ENCODE measurements at regions not wholly inside any gene's neighbourhood (a gene's known extent, or its start where the extent isn't known, plus 50 kb on each side); places are given as distances from the start of the nearest gene placed in this dataset.
"Not testable (repeated sequence)": the region's sequence is repeated elsewhere in the genome, so short reads cannot be mapped to it uniquely, and the experiment has no call there.

DNA sequence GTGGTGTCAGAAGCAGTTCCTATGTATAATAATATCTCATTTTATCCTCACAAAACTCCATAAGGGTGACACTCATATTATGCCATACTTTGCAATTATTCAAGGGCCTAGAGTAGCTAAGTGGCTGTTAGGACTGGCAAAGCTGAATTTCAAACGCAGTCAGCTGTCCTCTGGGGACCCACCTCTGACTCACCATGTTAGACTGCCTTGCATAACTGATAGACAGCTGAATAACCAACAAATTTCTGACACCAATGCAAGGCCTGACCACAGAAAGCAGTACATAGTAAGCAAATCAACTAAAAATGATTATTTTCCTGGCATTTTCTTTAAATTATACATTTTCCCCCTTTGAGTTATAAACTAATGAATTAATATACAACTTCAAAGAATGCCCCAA, 251.6 kb upstream of the PTGER4 start:
- POLR2A ChIA-PET: interaction anchor here (1.4 kb wide), 1 partner anchor 9 kb away, joined by 4 read pairs; no protein-coding TSS in a partner anchor
- no peaks in the 10 kb centered on the region for H3K9me3 ChIP-seq (ENCODE audit: control insufficient read depth, insufficient read depth, low read length)
- H3K4me3 ChIP-seq (ENCODE audit: low read depth, low read length): no peak overlapping the region
- TF ChIP-seq, protein P1, sequence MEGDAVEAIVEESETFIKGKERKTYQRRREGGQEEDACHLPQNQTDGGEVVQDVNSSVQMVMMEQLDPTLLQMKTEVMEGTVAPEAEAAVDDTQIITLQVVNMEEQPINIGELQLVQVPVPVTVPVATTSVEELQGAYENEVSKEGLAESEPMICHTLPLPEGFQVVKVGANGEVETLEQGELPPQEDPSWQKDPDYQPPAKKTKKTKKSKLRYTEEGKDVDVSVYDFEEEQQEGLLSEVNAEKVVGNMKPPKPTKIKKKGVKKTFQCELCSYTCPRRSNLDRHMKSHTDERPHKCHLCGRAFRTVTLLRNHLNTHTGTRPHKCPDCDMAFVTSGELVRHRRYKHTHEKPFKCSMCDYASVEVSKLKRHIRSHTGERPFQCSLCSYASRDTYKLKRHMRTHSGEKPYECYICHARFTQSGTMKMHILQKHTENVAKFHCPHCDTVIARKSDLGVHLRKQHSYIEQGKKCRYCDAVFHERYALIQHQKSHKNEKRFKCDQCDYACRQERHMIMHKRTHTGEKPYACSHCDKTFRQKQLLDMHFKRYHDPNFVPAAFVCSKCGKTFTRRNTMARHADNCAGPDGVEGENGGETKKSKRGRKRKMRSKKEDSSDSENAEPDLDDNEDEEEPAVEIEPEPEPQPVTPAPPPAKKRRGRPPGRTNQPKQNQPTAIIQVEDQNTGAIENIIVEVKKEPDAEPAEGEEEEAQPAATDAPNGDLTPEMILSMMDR (IDR thresholded peaks at IDR 0.05; ENCODE audit: low read depth, low read length): no peak
- H3K27me3 ChIP-seq (ENCODE audit: control insufficient read depth, insufficient read depth, low read length): no peaks in the 10 kb centered on the region
- CTCF ChIA-PET: no interaction called here
- no peak for DNase-seq (ENCODE audit: low read depth, low spot score)
- no peak overlapping the region for H3K27ac ChIP-seq (ENCODE audit: low read depth, low read length)

DNA sequence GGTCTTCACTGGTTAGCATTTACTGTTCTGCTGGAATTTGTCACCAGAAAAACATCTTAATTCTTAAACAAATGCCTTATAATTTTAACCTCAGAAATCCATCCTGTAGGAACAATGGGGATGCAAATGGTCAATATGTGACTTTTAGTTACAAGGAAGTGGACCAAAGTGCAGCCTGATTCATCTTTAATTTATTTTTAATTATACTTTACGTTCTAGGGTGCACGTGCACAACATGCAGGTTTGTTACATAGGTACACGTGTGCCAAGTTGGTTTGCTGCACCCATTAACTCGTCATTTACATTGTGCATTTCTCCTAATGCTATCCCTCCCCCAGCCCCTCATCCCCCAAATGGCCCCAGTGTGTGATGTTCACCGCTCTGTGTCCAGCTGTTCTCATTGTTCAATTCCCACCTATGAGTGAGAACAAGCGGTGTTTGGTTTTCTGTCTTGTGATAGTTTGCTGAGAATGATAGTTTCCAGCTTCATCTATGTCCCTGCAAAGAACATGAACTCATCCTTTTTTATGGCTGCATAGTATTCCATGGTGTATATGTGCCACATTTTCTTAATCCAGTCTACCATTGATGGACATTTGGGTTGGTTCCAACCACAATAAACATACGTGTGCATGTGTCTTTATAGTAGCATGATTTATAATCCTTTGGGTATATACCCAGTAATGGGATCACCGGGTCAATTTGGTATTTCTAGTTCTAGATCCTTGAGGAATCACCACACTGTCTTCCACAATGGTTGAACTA, 262.5 kb upstream of the PTGER4 start:
- H3K4me3 ChIP-seq (ENCODE audit: low read depth, low read length); H3K27ac ChIP-seq (ENCODE audit: low read depth, low read length); POLR2A ChIA-PET; H3K27me3 ChIP-seq (ENCODE audit: control insufficient read depth, insufficient read depth, low read length); DNase-seq (ENCODE audit: low read depth, low spot score); H3K9me3 ChIP-seq (ENCODE audit: control insufficient read depth, insufficient read depth, low read length); CTCF ChIA-PET: not testable (repeated sequence)

DNA sequence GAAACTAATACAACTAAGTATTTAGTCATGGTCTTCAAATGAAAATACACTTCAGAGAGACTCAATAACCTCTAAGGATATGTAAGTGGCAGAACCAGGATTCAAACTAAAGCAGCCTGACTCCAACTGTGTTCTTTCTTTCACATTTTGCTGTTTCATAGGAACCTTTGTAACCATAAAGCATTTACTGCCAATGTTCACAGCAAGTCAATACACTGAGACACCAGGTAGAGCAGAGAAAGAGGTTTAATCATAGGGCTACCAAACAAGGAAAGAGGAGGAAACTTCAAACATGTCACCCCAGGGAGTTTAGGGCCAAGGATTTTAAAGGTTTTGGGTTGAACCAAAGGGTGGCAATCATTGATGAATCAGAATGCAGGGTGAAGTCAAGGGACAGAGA, 263.1 kb upstream of the PTGER4 start:
- TF ChIP-seq, protein P1 (IDR thresholded peaks at IDR 0.05; ENCODE audit: low read depth, low read length): no peak
- Histone ChIP-seq H3K27me3 (ENCODE audit: control insufficient read depth, insufficient read depth, low read length) (no peaks in the 10 kb centered on the region), H3K9me3 (ENCODE audit: control insufficient read depth, insufficient read depth, low read length) (no peaks in the 10 kb centered on the region), H3K4me3 (ENCODE audit: low read depth, low read length) (no peak overlapping the region), H3K27ac (ENCODE audit: low read depth, low read length) (no peak overlapping the region)
- POLR2A ChIA-PET: no interaction called here
- no peak for DNase-seq (ENCODE audit: low read depth, low spot score)
- CTCF ChIA-PET: no interaction called here

DNA sequence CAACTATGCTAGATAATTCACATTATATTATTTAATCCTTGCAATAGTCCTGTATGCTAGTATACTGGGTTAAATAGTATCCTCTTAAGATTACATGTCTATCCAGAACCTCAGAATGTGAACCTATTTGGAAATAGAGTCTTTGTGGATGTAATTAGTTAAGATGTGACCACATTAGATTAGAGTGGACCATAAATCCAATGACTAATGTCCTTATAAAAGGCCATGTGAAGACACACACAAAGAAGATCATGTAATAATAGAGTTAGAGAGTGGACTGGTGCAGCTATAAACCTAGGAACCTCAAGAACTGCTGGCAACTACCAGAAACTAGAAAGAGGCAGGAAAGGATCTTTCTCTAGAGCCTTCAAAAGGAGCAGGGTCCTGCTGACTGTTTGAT, 263.6 kb upstream of the PTGER4 start:
- DNase-seq (ENCODE audit: low read depth, low spot score): no peak
- TF ChIP-seq, protein P1 (IDR thresholded peaks at IDR 0.05; ENCODE audit: low read depth, low read length): no peak
- no peak overlapping the region for H3K27ac ChIP-seq (ENCODE audit: low read depth, low read length)
- H3K27me3 ChIP-seq (ENCODE audit: control insufficient read depth, insufficient read depth, low read length): no peaks in the 10 kb centered on the region
- ChIA-PET CTCF (no interaction called here), POLR2A (no interaction called here)
- no peak overlapping the region for H3K4me3 ChIP-seq (ENCODE audit: low read depth, low read length)
- H3K9me3 ChIP-seq (ENCODE audit: control insufficient read depth, insufficient read depth, low read length): no peaks in the 10 kb centered on the region

DNA sequence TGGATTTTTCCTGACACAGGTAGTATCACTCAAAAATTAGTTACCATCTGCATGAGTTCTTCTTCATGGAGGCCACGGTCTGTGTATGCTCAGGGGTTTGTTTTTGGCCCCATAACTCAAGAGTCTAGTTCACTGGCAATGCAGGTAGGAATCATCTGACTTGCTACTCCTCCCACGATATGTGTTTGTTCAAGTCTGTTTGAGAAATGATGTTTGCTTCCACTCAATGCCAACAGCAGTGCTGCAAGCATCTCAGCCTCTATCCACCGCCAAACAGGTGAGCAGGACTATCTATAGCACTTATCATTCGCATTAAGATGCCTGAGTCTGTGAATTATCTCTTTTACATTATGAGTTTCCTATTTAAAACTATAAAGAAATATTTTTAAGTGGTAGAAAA, 264.8 kb upstream of the PTGER4 start:
- DNase-seq (ENCODE audit: low read depth, low spot score): no peak
- TF ChIP-seq, protein P1 (IDR thresholded peaks at IDR 0.05; ENCODE audit: low read depth, low read length): no peak
- Histone ChIP-seq H3K4me3 (ENCODE audit: low read depth, low read length) (no peak overlapping the region), H3K9me3 (ENCODE audit: control insufficient read depth, insufficient read depth, low read length) (no peaks in the 10 kb centered on the region), H3K27ac (ENCODE audit: low read depth, low read length) (no peak overlapping the region), H3K27me3 (ENCODE audit: control insufficient read depth, insufficient read depth, low read length) (no peaks in the 10 kb centered on the region)
- ChIA-PET CTCF (no interaction called here), POLR2A (no interaction called here)

All from AG04450 (cell line).